GM12801 (cell line): ENCODE measurements at regions not wholly inside any gene's neighbourhood (a gene's known extent, or its start where the extent isn't known, plus 50 kb on each side); places are given as distances from the start of the nearest gene placed in this dataset.

ENCODE experiments used
- TF ChIP-seq, protein P1 (sequence below): IDR thresholded peaks from one replicate; pipeline ENCODE4 v1.5.1; 2011; ENCODE audit warnings: control low read depth; ENCODE audit not compliant: insufficient read length; ENCODE audit errors: extremely low read depth

GRCh38 chr9:135355521-135356011, 124.0 kb upstream of the PPP1R26 start:
- TF ChIP-seq, protein P1, sequence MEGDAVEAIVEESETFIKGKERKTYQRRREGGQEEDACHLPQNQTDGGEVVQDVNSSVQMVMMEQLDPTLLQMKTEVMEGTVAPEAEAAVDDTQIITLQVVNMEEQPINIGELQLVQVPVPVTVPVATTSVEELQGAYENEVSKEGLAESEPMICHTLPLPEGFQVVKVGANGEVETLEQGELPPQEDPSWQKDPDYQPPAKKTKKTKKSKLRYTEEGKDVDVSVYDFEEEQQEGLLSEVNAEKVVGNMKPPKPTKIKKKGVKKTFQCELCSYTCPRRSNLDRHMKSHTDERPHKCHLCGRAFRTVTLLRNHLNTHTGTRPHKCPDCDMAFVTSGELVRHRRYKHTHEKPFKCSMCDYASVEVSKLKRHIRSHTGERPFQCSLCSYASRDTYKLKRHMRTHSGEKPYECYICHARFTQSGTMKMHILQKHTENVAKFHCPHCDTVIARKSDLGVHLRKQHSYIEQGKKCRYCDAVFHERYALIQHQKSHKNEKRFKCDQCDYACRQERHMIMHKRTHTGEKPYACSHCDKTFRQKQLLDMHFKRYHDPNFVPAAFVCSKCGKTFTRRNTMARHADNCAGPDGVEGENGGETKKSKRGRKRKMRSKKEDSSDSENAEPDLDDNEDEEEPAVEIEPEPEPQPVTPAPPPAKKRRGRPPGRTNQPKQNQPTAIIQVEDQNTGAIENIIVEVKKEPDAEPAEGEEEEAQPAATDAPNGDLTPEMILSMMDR: no peak

DNA sequence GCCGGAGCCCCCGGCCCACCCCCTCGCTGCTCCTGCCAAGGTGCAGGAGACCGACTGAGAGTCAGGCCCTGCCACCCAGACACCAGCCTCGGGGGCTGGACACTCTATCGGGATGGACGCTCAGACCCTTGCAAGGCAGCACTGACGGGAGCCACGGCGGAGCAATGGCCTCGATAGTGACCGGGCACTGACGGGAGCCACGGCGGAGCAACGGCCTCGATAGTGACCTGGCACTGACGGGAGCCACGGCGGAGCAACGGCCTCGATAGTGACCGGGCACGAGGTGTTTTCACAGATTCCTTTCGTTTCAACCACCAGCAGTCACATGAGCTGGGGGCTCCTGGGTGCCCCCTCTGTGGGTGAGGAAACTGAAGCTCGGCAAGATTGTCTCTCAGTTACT, 123.6 kb upstream of the PPP1R26 start:
- TF ChIP-seq, protein P1: no peak

DNA sequence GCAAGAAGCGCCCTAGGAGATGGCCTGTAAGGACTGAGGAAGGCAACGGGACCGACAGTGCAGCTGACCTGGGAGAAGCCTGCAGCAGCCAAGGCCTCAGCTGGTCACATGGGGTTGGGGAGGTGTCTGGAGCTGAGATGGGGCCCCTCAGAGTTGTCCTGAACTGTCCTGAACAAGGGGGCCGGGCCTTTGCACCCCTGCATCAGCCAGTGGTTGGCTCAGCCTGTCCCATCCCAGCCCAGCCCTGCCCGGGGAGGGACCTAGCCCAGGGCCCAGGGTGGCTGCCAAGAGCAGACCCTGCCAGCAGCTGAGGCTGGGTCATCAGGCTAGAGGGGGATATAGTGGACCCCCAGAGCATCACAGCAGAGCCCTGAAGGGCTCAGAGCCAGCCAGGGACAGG, 122.8 kb upstream of the PPP1R26 start:
- TF ChIP-seq, protein P1: no peak

DNA sequence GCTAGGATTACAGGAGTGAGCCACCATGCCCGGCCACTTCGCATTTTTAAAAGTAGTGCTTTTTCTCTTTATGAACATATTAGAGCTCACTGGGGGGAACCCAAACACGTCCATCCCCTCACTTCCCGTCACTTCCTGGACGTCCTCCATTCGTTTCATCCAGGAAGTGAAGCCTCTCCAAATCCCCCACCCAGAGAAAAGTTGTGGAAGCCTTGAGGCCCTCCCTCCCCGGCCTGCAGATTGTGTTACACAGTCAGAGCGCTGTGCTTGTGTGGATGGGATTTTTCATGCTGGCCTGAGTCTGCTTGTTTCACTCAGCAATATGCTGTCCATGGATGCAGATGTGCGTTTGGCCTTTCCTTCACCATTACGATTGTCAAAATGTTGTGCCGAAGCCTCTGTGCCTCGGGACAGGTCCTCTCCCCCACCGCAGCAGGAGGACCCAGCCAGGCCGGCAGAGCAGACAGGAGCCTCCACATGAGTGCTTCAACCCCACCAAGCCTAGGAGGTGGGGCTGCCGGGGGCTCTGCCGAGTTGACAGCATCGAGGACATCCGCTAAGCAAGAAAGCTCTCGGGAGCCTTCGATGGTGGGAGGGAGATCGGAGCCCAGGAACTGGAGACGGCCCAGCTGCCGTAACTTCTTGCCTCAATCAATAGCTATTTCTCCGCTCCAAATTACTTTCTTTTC, 121.6 kb upstream of the PPP1R26 start:
- TF ChIP-seq, protein P1: no peak

GRCh38 chr9:135358552-135358940, 121.0 kb upstream of the PPP1R26 start:
- TF ChIP-seq, protein P1: no peak

DNA sequence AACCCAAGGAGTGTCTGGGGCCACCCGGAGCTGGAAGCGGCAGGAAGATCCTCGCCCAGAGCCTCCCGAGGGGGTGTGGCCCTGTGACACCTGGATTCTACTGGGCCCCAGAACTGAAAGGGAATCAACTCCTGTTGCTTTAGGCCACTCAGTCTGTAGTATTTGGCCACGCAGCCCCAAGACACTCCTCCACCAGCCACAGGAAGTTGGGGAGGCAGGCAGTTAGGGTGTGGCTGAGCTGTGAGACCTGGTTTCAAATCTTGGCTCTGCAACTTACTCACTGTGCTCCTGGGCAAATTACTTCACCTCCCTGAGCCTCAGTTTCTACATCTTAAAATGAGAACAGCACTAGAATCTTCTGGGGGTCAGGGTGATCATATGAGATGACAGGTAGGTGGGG, 119.8 kb upstream of the PPP1R26 start:
- TF ChIP-seq, protein P1: no peak

- TF ChIP-seq, protein P1: no peak
These were observed 119.0 kb upstream of the PPP1R26 start for GRCh38 chr9:135360617-135361016.
